Pancreas (tissue), 10 donors: ENCODE measurements at regions not wholly inside any gene's neighbourhood (a gene's known extent, or its start where the extent isn't known, plus 50 kb on each side); places are given as distances from the start of the nearest gene placed in this dataset.

Experiments used
- ATAC-seq, 4 donors: fragments of 200-7000 bp; cut with Tn5 transposase; one replicate each; pipeline versions ENCODE4 v1.8.0 to v1.9.1; 2020; ENCODE audit warnings: mild to moderate bottlenecking in 4 of 4, moderate library complexity in 4 of 4
- DNase-seq, 6 donors: peaks; one replicate each; pipeline ENCODE4 v3.0.0-alpha.2; 2020
- FAIRE-seq: peaks from 2 replicates; lab custom pipeline; 2012; peaks lifted over from hg19 to GRCh38; lab: Jason Lieb, UNC
- H3K27ac ChIP-seq, 4 donors: fragments of 200-600 bp; sonication (generic); 1 replicate in 3 of 4; 2 replicates in 1 of 4; pipeline versions ENCODE4 v1.5.0 to v1.8.0; 2020
- H3K27me3 ChIP-seq, 4 donors: fragments of 200-600 bp; one replicate each; pipeline ENCODE4 v1.8.0; 2021
- H3K36me3 ChIP-seq, 3 donors: fragments of 200-600 bp; sonication (generic) in 1 of 3; one replicate each; pipeline versions ENCODE4 v1.5.0 to v1.8.0; 2020 to 2021
- H3K4me1 ChIP-seq, 3 donors: fragments of 200-600 bp; one replicate each; pipeline ENCODE4 v1.8.0; 2021
- H3K4me3 ChIP-seq, 4 donors: fragments of 200-600 bp; sonication (generic) in 2 of 4; one replicate each; pipeline versions ENCODE4 v1.5.0 to v1.8.0; 2020 to 2021
- H3K9me3 ChIP-seq, 4 donors: fragments of 200-600 bp; one replicate each; pipeline ENCODE4 v1.8.0; 2021
- WGBS, 2 donors: extraction: QIAGEN DNeasy Blood & Tissue Kit; methylation state at CpG; one replicate each; pipeline ENCODE4 v1.1.7; 2013; 5-methylcytosine and 5-hydroxymethylcytosine counted together
- intact Hi-C, 3 donors: fragments of 100-400 bp; cut with DNase I; formaldehyde crosslinking; loops; one replicate each; pipeline versions ENCODE4 v1.11.1 to v1.14.2; 2022
- TF ChIP-seq, protein P1 (sequence below), 4 donors: fragments of 200-600 bp; sonication (generic) in 3 of 4; IDR thresholded peaks; one replicate each; pipeline versions ENCODE4 v1.5.0 to v1.8.0; 2021; ENCODE audit warnings: antibody characterized with exemption in 4 of 4
- donor health status: healthy with polysubstance abuse.
- donor health status: DM: no; HTN: no; CAD: no; lungs with moderate emphysema.
- donor health status: DM: no; HTN: no; CAD: no.
- donor health status: control.
- donor health status: control.
- donor health status: Bipolar disorder and iron deficiency.
- donor health status: DM: yes; HTN: yes; CAD: no.
- donor health status: DM: no; HTN: no; CAD: no.
- donor health status: DM: no; HTN: no; CAD: no.
- donor health status: DM: yes; HTN: yes; CAD: no.

GRCh38 chr16:51248217-51248616 lies 97.1 kb upstream of the SALL1 start:
- H3K36me3 ChIP-seq = no peaks in the 10 kb centered on the region
- TF ChIP-seq, protein P1, sequence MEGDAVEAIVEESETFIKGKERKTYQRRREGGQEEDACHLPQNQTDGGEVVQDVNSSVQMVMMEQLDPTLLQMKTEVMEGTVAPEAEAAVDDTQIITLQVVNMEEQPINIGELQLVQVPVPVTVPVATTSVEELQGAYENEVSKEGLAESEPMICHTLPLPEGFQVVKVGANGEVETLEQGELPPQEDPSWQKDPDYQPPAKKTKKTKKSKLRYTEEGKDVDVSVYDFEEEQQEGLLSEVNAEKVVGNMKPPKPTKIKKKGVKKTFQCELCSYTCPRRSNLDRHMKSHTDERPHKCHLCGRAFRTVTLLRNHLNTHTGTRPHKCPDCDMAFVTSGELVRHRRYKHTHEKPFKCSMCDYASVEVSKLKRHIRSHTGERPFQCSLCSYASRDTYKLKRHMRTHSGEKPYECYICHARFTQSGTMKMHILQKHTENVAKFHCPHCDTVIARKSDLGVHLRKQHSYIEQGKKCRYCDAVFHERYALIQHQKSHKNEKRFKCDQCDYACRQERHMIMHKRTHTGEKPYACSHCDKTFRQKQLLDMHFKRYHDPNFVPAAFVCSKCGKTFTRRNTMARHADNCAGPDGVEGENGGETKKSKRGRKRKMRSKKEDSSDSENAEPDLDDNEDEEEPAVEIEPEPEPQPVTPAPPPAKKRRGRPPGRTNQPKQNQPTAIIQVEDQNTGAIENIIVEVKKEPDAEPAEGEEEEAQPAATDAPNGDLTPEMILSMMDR (IDR thresholded peaks at IDR 0.05) = no peak
- no peak overlapping the region for H3K4me3 ChIP-seq
- DNase-seq (no peak), FAIRE-seq (no peak), ATAC-seq (no peak)
- H3K27ac ChIP-seq = no peak overlapping the region
- intact Hi-C loops = no loop called here
- WGBS, 2 donors = 94 to 95% methylated on average over 3 of the region's 3 CpGs
- peaks cover 0 to 4% (median 0%) of the 10 kb centered on the region in 4 donors for H3K27me3 ChIP-seq
- H3K9me3 ChIP-seq = no peaks in the 10 kb centered on the region
- peaks cover 0 to 4% (median 0%) of the 10 kb centered on the region in 3 donors for H3K4me1 ChIP-seq

- H3K27me3 ChIP-seq = peaks cover 0 to 15% (median 5%) of the 10 kb centered on the region in 4 donors
Observed at GRCh38 chr16:51245658-51245995, 94.6 kb upstream of the SALL1 start.

GRCh38 chr16:51244887-51245657 lies 94.0 kb upstream of the SALL1 start:
- no peak for DNase-seq
- no peak for FAIRE-seq
- Histone ChIP-seq H3K27me3 (peaks cover 0 to 20% (median 7%) of the 10 kb centered on the region in 4 donors), H3K4me1 (peaks cover 0 to 4% (median 0%) of the 10 kb centered on the region in 3 donors), H3K9me3 (no peaks in the 10 kb centered on the region), H3K4me3 (no peak overlapping the region), H3K36me3 (no peaks in the 10 kb centered on the region), H3K27ac (no peak overlapping the region)
- TF ChIP-seq, protein P1 (IDR thresholded peaks at IDR 0.05) = no peak
- no peak for ATAC-seq
- 55 to 56% methylated on average over 24 of the region's 24 CpGs for WGBS, 2 donors
- intact Hi-C loops = no loop called here

More at GRCh38 chr16:51245658-51245995, 94.6 kb upstream of the SALL1 start:
- Histone ChIP-seq H3K4me3 (no peak overlapping the region), H3K4me1 (peaks cover 0 to 4% (median 0%) of the 10 kb centered on the region in 3 donors), H3K9me3 (no peaks in the 10 kb centered on the region), H3K27ac (no peak overlapping the region), H3K36me3 (no peaks in the 10 kb centered on the region)
- no peak for DNase-seq
- intact Hi-C loops = no loop called here
- TF ChIP-seq, protein P1 (IDR thresholded peaks at IDR 0.05) = no peak
- FAIRE-seq = no peak
- WGBS, 2 donors = 61 to 88% methylated on average over 3 of the region's 3 CpGs
- ATAC-seq = no peak

GRCh38 chr16:51243936-51244436 lies 92.9 kb upstream of the SALL1 start:
- peaks cover 0 to 4% (median 0%) of the 10 kb centered on the region in 3 donors for H3K4me1 ChIP-seq
- no peaks in the 10 kb centered on the region for H3K36me3 ChIP-seq
- ATAC-seq (peak; percentile 93 to 97 (median 94)), DNase-seq (peak in 4 of 6 donors; percentile 30 to 43 (median 38)), FAIRE-seq (no peak)
- H3K4me3 ChIP-seq = no peak overlapping the region
- 3 to 5% methylated on average over 10 of the region's 10 CpGs for WGBS, 2 donors
- no peak overlapping the region for H3K27ac ChIP-seq
- intact Hi-C loops = no loop called here
- H3K9me3 ChIP-seq = no peaks in the 10 kb centered on the region
- peaks cover 0 to 20% (median 7%) of the 10 kb centered on the region in 4 donors for H3K27me3 ChIP-seq
- TF ChIP-seq, protein P1 (IDR thresholded peaks at IDR 0.05) = no peak
